C4-2B (cell line): ENCODE measurements at regions not wholly inside any gene's neighbourhood (a gene's known extent, or its start where the extent isn't known, plus 50 kb on each side); places are given as distances from the start of the nearest gene placed in this dataset.

Experiments
- H3K27ac ChIP-seq: fragments of 450-650 bp; 2 replicates; pipeline ENCODE4 v1.5.1; 2017
- ZFX ChIP-seq: fragments of 450-650 bp; IDR thresholded peaks from 2 replicates; pipeline ENCODE4 v1.6.1; 2017
- TF ChIP-seq, protein P1 (sequence below): fragments of 450-650 bp; conservative IDR thresholded peaks from 2 replicates; pipeline ENCODE4 v1.5.1; 2017; ENCODE audit warnings: mild to moderate bottlenecking

DNA sequence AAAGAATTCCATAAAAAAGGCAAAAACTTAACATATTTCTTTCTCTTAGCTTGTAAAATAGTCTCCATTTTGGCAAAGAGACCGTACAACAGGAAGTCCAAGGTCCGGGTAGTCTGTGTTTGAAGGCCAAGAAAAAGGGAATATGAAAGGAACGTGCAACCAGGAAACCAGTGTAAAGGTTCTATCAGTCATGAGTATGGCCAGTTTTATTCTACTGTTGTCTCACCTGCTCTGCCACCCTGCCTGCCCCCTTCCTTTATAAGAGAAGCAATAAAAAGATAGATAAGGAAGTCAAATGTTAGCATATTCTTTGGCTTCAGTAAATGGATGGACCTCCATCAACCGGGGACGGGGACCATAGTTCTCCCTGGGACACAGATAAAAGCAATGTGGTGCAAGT lies 370.6 kb upstream of the ROBO2 start:
- no peak overlapping the region for H3K27ac ChIP-seq
- TF ChIP-seq ZFX: no peak
- TF ChIP-seq, protein P1, sequence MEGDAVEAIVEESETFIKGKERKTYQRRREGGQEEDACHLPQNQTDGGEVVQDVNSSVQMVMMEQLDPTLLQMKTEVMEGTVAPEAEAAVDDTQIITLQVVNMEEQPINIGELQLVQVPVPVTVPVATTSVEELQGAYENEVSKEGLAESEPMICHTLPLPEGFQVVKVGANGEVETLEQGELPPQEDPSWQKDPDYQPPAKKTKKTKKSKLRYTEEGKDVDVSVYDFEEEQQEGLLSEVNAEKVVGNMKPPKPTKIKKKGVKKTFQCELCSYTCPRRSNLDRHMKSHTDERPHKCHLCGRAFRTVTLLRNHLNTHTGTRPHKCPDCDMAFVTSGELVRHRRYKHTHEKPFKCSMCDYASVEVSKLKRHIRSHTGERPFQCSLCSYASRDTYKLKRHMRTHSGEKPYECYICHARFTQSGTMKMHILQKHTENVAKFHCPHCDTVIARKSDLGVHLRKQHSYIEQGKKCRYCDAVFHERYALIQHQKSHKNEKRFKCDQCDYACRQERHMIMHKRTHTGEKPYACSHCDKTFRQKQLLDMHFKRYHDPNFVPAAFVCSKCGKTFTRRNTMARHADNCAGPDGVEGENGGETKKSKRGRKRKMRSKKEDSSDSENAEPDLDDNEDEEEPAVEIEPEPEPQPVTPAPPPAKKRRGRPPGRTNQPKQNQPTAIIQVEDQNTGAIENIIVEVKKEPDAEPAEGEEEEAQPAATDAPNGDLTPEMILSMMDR: no peak

DNA sequence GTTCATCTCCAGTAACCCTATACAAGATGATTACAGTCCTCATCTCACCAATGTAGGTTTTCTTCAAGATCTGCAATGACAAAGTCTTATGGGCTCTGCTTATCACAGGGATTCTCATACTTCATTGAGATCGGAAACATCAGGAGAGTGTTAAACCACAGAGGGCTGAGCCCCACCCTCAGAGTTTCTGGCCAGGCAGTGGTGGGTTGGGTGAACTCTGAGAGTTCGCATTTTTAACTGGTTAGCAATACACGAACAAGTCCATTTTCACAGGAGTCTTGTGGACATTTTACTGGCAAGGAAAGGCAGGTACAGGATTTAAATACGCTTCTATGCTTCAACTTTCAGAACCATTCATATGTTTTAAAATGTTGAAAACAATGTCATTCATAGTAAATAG lies 366.7 kb upstream of the ROBO2 start:
- TF ChIP-seq ZFX: no peak
- TF ChIP-seq, protein P1: no peak

DNA sequence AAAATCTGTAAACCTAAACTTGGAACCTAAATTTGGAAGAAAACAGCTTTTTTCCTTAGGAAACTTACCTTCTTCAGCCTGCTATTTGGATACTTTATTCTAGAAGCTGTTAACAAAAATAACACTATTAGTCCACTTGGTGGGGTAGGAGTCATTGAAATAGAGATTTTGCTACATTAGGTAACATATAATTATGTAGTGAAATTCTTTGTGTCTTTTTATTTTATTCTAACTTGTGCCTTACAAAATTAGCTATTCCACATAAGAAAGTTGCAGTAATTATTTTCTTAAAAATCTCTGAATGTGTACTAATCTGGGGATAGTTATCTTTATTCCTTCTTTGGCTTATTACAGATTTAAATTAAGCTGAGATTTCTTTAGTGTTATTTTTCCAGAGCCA lies 360.4 kb upstream of the ROBO2 start:
- TF ChIP-seq, protein P1: peak; percentile 31
- TF ChIP-seq ZFX: no peak
- H3K27ac ChIP-seq: no peak overlapping the region

More for the DNA sequence above, 366.7 kb upstream of the ROBO2 start:
- H3K27ac ChIP-seq: no peak overlapping the region

DNA sequence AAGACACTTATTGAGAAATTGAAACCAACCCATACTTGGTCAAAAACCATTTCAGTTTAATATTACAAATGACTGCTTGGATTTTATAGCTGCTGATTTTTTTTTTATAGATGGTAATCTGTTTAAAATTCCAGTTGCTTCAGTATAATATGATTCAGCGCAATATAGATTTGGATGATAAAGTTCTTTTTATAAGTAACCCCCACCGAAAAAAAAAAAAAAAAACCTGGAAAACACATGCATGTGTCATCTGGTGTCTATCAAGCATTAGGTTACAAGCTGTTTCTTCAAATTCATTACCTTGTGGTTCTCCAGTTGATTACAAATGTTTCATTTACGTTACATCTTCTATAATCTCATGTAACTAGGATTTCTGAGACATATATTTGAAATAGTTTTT lies 356.6 kb upstream of the ROBO2 start:
- TF ChIP-seq, protein P1: no peak
- TF ChIP-seq ZFX: no peak

DNA sequence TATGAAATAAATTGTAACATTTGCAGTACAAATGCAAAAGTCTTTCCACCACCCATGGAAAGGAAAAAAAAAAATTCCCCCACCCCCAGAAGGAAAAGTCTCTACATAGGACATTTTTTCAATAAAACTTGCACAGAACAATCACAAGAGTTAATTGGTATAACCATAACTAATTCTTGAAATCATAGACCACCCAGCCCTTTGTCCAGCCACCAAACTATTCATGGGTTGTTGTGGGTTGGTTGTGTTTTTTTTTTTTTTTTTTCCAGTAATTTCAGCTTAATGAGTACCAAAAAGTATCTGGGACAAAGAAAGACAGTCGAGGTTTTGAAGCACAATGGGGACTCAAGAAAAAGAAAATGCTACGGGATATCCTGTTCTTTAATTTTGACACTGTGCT lies 355.0 kb upstream of the ROBO2 start:
- TF ChIP-seq ZFX: no peak
- TF ChIP-seq, protein P1: no peak
- H3K27ac ChIP-seq: no peak overlapping the region

More for the DNA sequence above, 356.6 kb upstream of the ROBO2 start:
- no peak overlapping the region for H3K27ac ChIP-seq

DNA sequence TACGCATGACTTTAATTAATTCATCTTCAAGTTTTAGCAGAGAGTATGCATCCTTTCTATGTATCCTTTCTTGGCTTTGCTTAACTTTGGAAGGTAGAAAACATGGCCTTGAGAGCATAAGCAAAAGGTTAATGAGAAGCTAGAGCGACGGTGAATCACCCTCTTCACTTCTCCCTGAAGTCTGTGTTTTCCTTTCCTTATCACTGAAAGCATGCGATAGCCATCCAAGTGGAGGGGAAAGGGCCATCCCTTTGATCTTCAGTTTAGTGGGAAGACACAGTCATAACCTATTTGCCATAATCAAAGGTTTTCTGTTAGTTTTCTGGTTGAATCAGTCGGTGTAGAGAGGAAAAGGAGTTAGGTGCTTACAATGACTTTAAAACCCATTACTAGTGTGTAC lies 354.0 kb upstream of the ROBO2 start:
- TF ChIP-seq, protein P1: no peak
- no peak for TF ChIP-seq ZFX
- H3K27ac ChIP-seq: no peak overlapping the region

DNA sequence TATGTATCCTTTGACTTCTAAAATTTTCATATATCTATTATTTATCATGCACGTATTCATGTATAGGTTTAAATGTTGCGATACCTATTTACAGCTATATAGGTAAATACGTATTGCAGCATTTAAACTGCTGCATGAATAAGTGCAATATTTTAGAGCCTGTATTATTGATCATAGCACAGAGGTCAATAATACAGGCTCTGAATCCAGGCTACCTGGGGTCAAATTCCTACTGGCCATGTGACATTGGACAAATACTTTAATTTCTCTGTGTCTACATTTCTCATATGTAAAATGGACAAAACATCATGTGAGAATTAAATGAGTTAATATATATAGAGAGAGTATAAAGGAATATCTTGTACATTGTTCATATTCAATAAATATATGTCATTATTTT lies 352.9 kb upstream of the ROBO2 start:
- no peak for TF ChIP-seq ZFX
- TF ChIP-seq, protein P1: no peak
- no peak overlapping the region for H3K27ac ChIP-seq
